SKM-1 treated with dmso at 0.1 percent for 144 hours (cell line): ENCODE measurements at regions not wholly inside any gene's neighbourhood (a gene's known extent, or its start where the extent isn't known, plus 50 kb on each side); places are given as distances from the start of the nearest gene placed in this dataset.
"Not testable (repeated sequence)": the region's sequence is repeated elsewhere in the genome, so short reads cannot be mapped to it uniquely, and the experiment has no call there.

Experiments
- DNase-seq: peaks from one replicate; lab custom pipeline; 2025; ENCODE audit not compliant: unreplicated experiment; lab: John Stamatoyannopoulos, UW

DNA sequence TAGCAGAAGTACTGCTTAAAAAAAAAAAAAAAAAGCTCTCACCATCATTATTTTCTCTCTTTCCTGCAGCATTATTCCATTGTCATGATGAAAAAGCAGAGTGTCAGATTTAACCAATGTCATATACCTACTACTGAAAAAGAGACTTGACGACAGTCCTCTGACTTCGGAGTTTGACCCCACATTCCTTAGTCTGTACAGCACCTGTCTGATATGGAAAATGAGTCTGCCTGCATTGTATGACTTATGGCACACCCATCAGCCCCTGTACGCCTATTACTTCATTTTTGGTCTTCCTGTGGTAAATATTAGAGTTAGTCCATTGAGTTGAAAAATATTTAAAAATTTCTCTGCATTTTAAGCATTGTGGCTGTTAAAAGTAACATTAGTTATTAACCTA lies 54.5 kb upstream of the NOX4 start:
- no peak for DNase-seq

DNA sequence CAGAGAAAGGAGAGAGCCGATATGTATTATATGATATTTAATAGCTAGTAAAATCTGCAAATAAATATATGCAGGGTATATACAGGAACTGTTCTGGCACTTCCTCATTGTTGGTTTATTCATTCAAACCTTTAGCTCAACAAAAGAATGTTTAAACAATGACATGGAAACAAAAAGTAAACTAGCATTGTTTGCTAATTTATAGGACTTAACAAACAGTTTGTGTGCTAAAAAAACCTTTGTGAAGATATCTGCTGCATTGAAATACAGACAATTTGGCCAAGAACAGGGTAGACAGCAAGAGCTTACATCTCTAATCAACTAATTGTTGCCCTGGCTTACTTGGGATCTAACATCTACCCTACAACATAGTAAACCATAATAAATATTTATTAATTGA lies 64.6 kb upstream of the NOX4 start:
- DNase-seq: not testable (repeated sequence)

DNA sequence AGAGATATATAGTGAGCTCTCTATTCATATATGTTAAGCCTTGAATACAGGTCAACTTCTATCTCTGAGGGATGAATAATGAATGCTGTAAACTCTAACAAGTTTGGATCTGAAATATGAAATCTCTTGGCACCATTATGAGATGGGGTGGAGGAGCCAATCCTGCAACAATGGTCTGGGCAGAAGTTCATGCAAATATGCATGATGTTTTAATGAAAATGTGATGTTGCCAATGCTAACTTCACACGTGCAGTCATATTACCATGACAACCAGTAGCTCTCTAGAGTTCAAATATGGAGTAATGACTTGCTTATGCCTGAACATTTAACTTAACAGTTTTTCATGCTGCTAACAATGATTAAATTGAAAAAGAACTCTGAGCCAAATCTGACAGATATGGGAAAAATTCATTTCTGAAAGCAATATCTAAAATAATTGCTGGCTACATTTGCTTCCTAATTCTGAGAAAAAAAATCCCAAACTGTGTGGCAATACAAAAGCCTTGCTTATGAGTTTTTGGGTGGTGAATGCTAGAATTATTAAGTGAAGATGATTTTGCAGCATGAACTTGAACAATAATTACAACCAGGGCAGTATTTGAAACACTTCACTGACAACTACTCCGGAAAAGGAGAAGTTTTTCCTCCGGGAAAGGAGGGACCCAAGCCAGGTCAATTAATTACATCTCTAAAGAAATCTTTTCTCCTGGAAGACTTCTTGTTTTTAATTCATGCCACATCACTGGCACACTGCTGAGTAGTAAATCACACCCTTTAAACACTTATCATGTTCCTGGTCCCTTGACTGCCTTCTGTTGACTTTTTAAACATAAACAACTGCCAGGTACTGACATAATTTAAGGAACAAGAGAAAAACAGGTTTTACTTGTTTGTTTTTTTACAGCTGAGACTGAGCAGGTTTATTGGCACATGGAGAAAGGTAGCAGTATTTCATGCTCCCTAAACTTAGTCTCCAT lies 65.8 kb upstream of the NOX4 start:
- DNase-seq: not testable (repeated sequence)

DNA sequence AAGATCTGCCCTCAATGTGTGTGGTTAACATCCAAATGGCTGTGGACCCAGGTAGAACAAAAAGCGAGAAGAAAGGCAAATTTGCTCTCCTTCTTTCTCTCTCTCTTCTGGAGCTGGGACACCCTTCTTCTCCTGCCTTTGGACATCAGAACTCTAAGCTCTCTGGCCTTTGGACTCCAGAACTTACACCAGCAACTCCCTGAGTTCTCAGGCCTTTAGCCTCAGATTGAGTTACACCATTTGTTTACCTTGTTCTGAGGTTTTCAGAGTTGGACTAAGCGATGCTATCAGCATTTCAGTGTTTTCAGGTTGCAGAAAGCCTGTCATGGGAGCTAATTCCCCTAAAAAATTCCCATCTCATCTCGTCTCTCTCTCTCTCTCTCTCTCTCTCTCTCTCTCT lies 69.4 kb upstream of the NOX4 start:
- DNase-seq: not testable (repeated sequence)

DNA sequence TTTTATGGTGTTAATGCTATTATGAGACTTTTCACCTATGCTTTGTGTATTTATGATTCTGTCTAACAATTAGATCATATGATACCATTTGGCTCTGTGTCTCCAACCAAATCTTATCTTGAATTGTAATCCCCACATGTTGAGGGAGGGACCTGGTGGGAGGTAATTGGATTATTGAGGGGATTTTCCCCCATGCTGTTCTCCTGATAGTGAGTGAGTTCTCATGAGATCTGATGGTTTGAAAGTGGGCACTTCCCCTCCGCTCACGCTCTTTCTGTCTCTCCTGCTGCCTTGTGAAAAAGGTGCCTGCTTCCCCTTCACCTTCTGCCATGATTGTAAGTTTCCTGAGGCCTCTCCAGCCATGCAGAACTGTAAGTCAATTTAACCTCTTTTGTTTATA lies 71.6 kb upstream of the NOX4 start:
- not testable (repeated sequence) for DNase-seq

DNA sequence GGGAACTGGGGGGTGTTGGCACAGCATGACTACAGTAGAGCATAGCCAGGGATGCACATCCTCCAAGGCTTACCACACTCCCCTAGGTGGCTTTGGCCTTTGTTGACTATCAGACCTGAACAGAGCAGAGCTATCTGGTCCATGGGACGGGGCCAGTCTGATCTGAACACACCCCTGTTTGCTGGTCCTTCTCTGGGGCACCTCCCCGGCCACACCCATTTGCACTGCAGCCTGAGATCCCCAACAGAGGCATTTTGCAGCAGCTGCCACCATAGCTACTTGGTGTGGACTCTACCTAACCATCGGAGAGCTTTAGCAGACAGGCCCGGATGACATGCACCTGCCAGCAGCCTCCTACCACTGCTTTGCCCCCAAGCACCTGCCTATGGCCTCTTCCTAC lies 75.8 kb upstream of the NOX4 start:
- no peak for DNase-seq

DNA sequence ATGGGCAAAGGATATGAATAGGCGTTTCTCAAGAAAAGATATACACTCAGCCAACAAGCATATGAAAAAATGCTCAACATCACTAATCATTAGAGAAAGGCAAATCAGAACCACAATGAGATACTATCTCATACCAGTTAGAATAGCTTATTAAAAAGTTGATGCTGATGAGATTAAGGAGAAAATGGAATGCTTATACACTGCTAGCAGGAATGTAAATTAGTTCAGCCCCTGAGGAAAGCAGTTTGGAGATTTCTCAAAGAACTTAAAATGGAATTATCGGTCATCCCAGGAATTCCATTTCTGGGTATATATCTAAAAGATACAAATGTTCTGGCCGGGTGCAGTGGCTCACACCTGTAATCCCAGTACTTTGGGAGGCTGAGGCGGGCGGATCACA lies 78.2 kb upstream of the NOX4 start:
- DNase-seq: not testable (repeated sequence)

DNA sequence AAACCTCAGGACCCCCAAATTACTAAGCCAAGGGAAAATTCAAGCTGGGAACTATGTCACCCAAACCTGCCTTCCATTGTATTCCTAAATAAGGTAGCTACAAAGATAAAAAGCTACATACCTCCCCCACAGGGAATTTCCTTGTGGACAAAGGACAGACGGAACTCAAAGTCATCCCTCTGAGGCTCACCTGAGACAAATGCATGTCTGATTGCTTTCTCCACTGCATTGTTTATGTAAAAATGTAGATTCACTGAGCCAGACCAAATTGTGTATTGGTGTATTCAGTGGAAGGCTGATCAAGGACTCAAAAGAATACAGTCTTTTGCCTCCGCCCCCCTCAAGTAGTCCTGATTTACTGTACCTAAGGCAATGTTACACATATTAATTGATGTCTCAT lies 80.5 kb upstream of the NOX4 start:
- not testable (repeated sequence) for DNase-seq

DNA sequence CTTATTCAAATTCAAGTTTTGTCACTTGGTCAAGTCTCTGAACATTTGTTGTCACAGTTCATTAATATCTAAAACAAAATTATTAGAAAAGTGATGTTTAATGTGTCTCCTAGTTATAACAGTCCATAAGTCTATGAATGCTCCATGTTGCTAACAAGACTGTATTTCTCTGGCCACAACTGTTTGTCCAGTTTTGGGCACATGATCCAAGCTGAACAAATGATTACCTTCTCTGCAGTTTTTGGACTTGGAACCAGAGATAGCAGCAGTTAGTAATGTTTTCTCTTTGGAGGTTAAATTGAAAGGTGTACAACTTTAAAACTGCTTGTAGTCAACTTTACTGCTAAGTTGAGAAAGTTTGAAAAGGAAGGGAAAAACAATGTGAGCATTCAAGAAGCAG lies 84.7 kb upstream of the NOX4 start:
- not testable (repeated sequence) for DNase-seq

DNA sequence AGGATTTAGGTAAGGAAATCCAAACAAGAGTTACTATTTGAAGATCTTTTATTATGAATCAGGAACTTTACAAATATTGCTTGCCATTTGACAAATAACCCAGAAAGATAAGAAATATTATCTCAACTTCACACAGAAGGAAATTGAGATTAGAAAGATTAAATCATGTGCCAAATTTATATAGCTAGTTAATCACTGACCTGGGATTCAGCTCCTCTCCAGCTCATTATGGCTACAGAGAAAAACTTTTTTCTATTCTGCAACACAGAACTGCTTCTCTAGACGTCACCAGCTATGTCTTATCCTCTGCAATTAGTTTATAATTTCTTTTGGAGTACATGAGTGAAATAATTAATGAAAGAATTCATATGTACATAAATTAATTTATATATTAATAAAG lies 86.3 kb upstream of the NOX4 start:
- DNase-seq: not testable (repeated sequence)

DNA sequence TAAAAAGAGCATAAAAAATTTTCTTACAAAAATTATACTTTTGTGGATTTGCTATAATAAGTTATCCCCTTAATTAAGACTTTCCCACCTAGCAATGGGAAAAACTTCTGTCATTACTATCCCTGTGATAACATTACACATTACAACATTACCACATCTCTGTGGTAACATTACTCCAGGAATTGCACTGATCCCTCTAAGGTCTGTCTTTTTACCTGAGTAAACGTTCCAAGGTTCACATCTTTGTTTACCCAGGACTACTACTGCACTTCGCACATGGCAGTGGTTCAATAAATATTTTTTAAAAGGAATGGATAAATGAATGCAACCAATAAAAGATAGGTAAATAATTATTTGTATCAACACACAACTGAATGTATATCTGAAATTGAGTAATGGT lies 92.4 kb upstream of the NOX4 start:
- DNase-seq: no peak

DNA sequence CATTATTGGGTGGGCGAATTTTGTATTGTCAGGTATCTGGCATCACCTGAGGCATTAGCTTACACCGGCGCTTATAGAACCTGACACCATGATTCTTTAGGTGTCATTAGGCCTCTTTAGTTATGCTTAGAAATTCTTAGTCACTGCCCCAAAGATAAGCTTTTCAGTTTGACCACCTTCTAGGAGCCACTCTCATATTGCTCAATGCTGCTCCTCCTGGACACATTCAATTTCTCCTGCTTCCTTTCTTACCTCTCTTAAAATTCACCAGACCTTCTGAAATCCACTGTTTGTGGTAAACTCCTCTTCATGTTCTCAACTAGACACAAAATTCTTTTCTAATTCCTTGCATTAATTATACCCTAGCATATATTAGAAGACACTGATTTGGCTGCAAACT lies 93.9 kb upstream of the NOX4 start:
- DNase-seq: not testable (repeated sequence)

DNA sequence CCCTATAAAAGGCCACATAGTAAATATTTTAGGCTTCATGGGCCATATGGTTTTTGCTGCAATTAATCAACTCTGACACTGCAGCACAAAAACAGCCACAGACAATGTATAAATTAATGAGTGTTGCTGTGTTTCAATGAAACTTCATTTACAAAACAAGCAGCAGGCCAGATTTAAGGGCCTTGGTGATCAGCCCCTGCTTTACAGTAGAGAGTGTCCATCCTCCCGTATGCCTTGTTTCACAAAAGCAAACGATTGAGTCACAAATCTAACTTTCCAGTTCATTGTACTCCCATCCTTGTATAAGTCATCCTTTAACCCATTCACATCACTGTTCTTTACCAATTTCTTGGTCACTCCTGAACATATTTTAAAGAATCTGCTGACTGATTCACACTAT lies 94.3 kb upstream of the NOX4 start:
- DNase-seq: not testable (repeated sequence)

DNA sequence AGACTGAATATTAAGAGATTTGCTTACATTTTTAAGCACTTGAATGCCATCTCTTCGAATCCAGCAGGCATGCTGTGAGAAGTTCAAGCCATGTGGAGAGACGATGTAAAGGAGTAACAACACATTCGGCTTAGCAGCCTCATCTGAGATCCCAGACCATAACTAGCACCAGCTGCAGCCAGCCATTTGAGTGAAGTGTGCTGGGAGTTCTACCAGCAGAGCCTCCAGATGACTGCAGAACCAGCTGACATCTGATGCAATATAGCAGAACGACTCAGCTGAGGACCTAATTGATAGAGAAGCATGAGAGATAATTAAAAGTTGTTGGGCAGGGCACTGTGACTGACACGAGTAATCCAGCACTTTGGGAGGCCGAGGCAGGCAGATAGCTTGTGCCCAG lies 98.2 kb upstream of the NOX4 start:
- DNase-seq: not testable (repeated sequence)

DNA sequence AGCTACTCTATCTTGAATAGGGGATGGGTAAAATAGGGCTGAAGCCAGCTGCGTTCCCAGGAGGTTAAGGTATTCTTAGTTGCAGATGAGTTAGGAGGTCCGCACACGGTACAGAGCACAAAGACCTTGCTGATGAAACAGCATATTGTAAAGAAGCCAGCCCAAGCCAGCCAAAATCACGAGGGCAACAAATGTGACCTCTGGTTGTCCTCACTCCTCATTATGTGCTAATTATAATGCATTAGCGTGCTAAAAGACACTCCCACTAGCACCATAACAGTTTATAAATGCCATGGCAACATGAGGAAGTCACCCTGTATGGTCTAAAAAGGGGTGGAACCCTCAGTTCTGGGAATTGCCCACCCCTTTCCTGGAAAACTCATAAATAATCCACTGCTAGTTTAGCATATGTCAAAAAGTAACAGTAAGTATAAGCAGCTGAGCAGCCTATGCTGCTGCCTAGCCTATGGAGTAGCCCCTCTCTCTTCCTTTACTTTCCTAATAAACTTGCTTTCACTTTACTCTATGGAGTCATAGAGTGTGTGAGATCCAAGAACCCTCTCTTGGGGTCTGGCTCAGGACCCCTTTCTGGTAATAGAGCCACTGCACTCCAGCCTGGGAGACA lies 98.9 kb upstream of the NOX4 start:
- DNase-seq: not testable (repeated sequence)

DNA sequence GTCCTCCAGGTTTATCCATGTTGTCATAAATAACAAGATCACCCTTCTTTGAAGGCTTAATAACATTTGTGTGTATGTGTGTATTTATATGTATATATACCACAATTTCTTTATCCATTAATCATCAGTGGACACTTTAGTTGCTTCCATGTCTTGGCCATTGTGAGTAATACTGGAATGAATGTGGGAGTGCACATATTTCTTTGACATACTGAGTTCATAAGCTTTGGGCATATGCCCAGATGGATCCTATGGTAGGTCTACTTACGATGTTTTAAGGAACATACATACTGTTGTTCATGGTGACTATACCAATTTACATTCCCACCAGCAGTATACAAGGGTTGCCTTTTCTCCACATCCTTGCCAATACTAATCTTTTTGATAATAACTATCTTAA lies 108.8 kb upstream of the TRIM77 start:
- not testable (repeated sequence) for DNase-seq

DNA sequence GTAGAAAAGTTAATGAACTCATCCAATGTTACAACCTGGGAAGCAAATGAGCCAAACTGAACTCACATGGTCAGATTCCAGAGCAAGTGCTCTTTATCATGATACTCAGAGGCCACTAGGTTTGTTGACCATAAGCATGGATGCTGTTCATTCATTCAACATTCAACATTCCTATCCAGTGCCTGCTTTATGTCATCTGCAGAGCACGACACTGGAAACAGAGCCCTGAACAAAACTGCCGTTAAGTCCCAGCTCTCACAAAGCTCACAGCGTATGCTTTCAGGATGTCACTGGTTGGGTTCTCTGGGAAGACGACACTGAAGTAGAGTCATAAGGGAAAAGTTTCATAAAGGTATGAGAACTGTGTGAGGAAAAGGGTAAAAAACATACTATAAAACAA lies 105.8 kb upstream of the TRIM77 start:
- DNase-seq: no peak

DNA sequence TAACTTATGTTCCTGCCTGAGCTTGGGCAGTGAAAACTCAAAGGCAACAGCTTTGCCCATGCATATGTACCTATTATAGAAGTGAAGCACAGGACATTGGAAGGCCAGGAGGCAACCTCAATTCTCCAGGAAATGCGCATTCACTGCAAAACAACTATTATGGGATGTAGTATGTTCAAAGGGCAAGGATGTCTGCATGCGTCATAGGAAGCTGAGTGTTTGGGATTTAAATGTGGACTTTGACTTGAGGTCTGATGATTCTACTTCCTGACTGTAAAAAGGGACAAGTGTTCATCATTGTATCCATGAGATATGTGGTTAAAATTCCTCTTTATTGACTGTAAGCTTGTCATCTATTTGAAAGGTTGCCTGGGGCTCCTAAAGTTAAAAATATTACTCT lies 103.3 kb upstream of the TRIM77 start:
- DNase-seq: not testable (repeated sequence)

DNA sequence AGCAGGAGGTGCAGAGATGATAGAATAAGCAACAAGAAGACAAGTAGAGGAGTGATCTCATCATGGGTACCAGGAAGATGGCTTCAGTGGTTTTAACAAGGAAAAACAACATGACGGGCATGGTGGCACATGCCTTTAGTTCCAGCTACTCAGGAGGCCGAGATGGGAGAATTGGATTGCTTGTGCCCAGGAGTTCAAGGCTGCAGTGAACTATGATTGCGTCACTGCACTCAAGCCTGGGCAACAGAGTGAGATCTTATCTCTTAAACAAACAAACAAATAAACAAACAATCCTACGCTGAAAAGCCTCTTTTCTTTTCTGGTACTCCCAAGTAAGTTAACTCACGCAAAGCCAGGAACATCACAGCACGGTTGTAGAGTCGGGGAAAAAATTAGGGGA lies 102.6 kb upstream of the TRIM77 start:
- DNase-seq: not testable (repeated sequence)

DNA sequence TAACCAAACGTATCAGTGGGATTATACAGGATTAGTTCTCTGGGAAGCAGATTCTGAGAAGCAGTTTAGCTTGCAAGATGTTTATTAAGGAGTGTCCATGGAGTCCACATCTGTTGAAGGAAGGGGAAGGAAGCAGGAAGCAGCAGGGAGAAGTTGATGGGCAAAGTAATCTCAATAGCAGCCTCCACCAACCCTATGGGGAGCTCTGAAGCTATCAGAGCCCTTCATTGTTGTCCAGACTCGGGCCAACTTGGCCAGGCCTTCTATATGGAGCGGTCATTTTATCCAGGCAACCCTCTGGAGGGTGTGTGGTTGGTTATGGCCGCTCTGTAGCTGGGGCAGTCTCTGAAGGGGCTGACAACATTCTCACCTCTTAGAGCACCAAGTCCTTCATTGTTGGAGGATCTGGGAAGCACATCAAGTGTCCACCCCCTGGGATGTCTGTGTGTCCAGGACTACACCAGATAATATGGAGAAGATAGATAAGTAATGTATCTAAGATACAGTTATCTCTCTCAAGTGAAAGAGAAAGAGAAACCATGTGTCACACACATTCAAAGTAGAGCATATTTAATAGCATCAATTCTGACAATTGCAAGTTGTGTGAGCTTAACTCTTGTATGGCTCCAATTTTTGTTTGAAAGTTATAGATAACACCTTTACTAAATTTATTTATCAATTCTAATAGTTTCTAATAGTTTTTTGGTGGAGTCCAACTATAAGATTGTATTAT lies 101.7 kb upstream of the TRIM77 start:
- no peak for DNase-seq

DNA sequence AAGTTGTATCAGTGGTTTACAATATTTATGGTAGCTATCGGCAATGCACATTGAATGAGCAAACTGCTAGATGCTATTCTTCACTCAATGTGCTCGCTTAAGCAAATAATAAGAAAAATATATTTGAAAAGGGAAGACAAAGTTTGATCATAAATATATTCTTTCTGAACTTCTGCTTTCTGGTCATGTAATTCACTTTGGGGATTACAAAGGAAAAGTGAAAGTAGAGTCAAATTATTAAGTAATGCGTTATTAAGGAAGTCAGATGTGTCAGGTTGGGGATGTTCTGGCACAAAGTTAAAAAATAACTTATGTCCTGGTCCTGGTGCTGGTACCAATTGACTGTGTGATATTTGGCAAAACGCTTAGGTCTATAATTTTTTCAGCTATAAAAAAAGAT lies 98.0 kb upstream of the TRIM77 start:
- DNase-seq: no peak

DNA sequence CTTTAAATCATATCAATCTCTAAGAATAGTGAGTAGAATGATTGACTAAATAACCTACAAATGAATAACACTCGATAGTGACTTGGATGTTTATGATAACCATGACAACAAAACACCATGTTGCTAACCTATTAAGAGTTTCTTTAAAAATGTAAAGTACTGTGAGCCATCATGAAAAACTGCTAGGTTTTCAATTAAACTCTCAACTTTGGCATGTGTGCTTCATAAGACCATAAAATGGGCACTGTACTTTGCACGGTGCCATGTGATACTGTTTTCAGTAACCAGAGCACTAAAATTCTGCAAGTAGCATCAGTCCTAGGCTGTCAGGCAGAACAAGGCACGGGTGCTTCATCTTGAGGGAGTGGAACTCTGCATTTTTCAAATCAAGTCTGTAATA lies 96.2 kb upstream of the TRIM77 start:
- DNase-seq: no peak
